ENCODE measurements at regions not wholly inside any gene's neighbourhood (a gene's known extent, or its start where the extent isn't known, plus 50 kb on each side); places are given as distances from the start of the nearest gene placed in this dataset.

DNA sequence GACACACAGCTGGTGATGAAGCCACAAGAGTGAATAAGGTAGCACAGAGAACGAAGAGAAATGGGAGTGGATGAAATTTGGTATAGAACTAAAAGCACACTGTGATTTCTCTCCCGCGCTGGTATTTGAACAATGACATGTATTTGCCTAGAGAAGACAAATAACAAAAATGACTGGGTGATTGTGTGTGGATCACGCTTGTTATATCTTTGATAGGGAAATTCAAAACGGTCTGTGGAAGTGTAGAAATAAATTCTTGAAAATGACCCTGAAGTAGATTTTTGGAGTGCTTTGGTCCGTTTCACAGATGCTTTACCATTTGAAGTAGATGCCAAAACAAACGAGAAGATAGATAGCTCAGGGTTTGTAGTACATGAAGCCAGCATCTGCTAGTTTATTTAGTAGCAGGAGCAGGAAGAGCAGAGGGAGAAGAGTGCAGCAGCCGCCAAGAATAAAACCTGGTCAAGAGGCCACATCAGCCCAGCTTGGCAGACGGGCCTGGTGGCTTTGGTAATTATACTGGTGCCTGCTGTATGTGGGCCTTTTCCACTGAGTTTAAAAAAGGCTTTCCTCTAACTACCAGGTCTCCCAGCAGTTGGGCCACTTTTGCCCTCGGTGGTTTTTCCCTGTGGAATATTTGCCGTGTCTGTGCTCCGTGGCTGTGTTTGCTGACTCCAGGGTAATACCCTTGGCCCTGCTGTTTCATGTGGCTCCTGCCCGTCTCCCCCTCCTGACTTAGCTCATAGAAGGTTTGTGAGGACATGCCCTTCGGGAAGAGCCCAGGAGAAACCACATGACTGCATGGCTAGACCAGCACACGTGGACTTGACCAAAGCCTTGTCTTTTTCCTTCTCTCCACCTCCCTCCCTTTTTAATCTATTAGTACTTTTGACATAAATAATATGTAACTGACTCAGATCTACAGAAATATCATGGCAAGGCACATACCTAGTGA, 294.0 kb downstream of the SOX4 start:
- Mint-ChIP-seq H3K9me3 (peaks cover 2% of the 10 kb centered on the region), H3K36me3 (ENCODE audit: low read depth) (no peaks in the 10 kb centered on the region), H3K4me3 (no peak overlapping the region), H3K27ac (no peak overlapping the region), H3K4me1 (ENCODE audit: low read depth) (peaks cover 9% of the 10 kb centered on the region), H3K27me3 (no peaks in the 10 kb centered on the region)
- no peak for DNase-seq

DNA sequence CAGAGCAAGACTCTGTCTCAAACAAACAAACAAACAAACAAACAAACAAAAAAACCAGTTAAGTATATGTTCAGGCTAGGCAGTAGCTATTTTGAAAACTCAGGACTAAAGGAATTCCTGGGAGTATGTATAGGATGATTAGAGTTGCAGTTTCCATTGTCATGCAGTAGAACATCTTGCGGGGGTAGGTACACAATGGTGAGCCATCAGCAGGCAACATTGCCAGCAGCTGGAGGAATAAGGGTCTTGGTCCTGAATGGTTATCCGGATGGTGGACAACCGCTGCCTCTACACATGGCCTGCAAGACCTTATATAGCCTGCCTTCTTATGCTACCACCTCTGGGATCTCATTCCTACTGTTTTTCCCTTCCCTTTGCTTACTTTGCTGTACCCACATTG, 297.5 kb downstream of the SOX4 start:
- peaks cover 2% of the 10 kb centered on the region for H3K9me3 Mint-ChIP-seq
- H3K4me3 Mint-ChIP-seq = no peak overlapping the region
- H3K36me3 Mint-ChIP-seq (ENCODE audit: low read depth) = no peaks in the 10 kb centered on the region
- no peaks in the 10 kb centered on the region for H3K27me3 Mint-ChIP-seq
- no peak for DNase-seq
- no peak overlapping the region for H3K27ac Mint-ChIP-seq
- no peaks in the 10 kb centered on the region for H3K4me1 Mint-ChIP-seq (ENCODE audit: low read depth)

DNA sequence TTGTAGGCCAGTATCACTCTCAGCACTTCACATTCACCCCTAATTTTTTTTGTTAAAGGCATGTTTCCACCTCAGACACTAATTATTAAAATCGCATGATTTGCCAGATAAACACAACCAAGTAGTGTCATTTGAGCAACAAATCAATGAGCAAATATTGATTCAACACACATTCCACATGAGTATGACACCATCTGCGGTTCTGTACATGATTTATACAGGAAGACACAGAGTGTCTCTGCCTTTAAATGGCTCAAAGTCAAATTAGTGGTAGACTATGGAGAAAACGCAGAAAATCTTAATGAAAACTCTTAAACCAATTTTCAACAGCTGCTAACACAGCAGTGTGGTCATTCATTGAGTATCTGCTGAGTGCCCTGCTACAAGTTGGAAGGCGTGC, 300.2 kb downstream of the SOX4 start:
- H3K36me3 Mint-ChIP-seq (ENCODE audit: low read depth) = no peaks in the 10 kb centered on the region

GRCh38 chr6:21895555-21895954, 302.0 kb downstream of the SOX4 start:
- Mint-ChIP-seq H3K4me3 (no peak overlapping the region), H3K9me3 (peaks cover 3% of the 10 kb centered on the region), H3K27me3 (no peaks in the 10 kb centered on the region), H3K36me3 (ENCODE audit: low read depth) (no peaks in the 10 kb centered on the region), H3K27ac (no peak overlapping the region), H3K4me1 (ENCODE audit: low read depth) (no peaks in the 10 kb centered on the region)
- DNase-seq = no peak

More for the DNA sequence above, 300.2 kb downstream of the SOX4 start:
- no peak overlapping the region for H3K27ac Mint-ChIP-seq
- peaks cover 2% of the 10 kb centered on the region for H3K9me3 Mint-ChIP-seq
- H3K4me1 Mint-ChIP-seq (ENCODE audit: low read depth) = no peaks in the 10 kb centered on the region
- H3K27me3 Mint-ChIP-seq = no peaks in the 10 kb centered on the region
- no peak for DNase-seq
- no peak overlapping the region for H3K4me3 Mint-ChIP-seq

DNA sequence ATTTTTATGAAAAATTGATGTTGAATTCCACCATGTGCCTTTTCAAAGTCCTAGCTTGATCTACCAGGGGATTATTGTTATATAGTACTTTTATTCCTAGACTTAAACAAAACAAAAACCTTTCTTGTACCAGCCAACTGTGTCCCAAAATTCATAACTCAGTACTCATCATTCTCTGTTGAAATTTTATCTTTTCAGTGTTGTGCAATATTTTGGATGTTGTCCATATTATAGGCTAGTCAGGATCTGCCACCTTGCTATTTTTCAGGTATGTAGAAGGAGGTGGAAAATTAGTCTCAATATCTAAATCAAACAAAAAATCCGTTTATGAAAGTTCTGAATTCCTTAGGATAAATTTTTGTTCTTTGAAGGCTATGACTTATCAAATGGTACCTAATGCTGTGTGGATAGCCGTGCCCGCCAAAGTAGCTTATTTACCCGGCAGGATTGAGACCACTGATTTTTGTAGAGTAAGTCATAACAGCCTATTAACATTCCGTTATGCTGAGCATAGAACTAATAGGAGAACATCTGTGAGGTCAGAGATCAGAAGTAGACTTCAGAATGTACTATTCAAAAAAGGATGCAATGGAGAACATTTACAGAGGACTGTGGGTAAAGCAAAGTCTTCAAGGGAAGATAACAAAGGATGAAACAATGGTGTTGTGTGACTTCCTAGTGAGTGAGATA, 304.7 kb downstream of the SOX4 start:
- H3K4me3 Mint-ChIP-seq = no peak overlapping the region
- no peaks in the 10 kb centered on the region for H3K27me3 Mint-ChIP-seq
- no peak for DNase-seq
- no peaks in the 10 kb centered on the region for H3K4me1 Mint-ChIP-seq (ENCODE audit: low read depth)
- peaks cover 3% of the 10 kb centered on the region for H3K9me3 Mint-ChIP-seq
- H3K27ac Mint-ChIP-seq = no peak overlapping the region
- no peaks in the 10 kb centered on the region for H3K36me3 Mint-ChIP-seq (ENCODE audit: low read depth)

DNA sequence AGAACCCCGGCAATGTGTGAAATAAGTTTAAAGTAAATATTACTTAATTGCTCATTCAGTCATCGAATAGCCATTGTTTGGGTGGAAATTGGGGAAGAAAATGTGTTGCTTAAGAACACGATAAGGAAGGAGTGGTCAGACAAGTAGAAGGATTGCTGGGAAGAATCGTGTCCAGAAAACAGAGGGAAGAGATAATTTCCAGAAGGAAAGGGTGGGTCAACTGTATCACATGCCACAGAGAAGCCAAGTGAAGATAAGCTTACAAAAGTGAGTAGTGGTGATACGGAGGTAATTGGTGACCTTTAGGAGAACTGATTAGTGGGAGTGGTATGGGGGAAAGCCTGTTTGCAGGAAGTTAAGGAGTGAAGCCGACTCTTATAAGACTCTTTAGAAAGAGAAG, 306.2 kb downstream of the SOX4 start:
- Mint-ChIP-seq H3K4me1 (ENCODE audit: low read depth) (no peaks in the 10 kb centered on the region), H3K27ac (no peak overlapping the region), H3K36me3 (ENCODE audit: low read depth) (no peaks in the 10 kb centered on the region), H3K27me3 (no peaks in the 10 kb centered on the region), H3K9me3 (peaks cover 3% of the 10 kb centered on the region), H3K4me3 (no peak overlapping the region)
- no peak for DNase-seq

DNA sequence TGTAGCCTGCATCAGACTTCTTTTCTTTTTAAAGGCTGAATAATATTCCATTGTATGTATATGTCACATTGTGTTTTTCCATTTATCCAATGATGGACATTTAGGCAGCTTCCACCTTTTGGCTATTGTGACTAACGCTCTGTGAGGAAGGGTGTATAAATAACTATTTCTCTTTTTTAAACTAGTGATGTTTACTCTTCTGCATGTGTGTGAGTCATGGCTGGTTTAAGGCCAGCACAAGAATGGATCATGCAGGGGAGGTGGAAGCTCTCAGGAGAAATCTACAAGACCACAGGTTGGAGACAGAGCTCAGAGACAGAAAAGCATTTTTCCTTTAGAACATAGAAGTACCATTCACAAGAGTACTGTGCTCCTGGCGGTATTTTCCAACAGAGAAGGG, 307.2 kb downstream of the SOX4 start:
- no peak for DNase-seq
- Mint-ChIP-seq H3K27ac (no peak overlapping the region), H3K4me3 (no peak overlapping the region), H3K4me1 (ENCODE audit: low read depth) (no peaks in the 10 kb centered on the region), H3K27me3 (no peaks in the 10 kb centered on the region), H3K9me3 (peaks cover 3% of the 10 kb centered on the region), H3K36me3 (ENCODE audit: low read depth) (no peaks in the 10 kb centered on the region)

DNA sequence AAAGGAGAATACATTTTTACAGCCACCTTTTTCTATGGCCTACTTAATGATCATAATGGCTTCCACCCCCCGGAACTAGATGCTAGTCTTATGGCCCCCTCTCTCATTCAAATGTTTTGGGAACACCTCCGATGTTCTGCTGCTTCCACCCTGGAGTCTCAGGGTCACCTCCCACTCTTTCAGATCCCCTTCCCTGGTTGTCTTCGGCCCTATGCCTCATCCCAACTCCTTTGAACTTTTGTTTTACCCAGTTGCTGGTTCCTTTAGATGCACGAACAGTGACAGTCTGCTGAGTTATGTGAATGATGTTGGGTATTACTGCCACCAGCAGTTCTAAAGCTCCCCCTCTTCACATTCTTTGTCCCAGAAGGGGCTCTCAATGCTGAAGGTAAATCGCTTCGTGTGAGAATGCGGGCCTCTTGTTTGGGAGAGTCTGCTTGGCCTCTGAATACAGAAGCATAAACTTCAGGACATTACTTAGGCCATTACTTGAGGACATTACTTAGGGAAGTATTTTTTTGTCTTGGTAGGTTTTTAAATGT, 309.1 kb downstream of the SOX4 start:
- Mint-ChIP-seq H3K27ac (no peak overlapping the region), H3K27me3 (no peaks in the 10 kb centered on the region), H3K4me3 (no peak overlapping the region), H3K9me3 (peaks cover 3% of the 10 kb centered on the region), H3K36me3 (ENCODE audit: low read depth) (no peaks in the 10 kb centered on the region), H3K4me1 (ENCODE audit: low read depth) (no peaks in the 10 kb centered on the region)
- DNase-seq = no peak

- H3K27ac Mint-ChIP-seq = no peak overlapping the region
- no peaks in the 10 kb centered on the region for H3K36me3 Mint-ChIP-seq (ENCODE audit: low read depth)
- H3K4me1 Mint-ChIP-seq (ENCODE audit: low read depth) = no peaks in the 10 kb centered on the region
- no peak for DNase-seq
- no peaks in the 10 kb centered on the region for H3K27me3 Mint-ChIP-seq
- peaks cover under 1% of the 10 kb centered on the region for H3K9me3 Mint-ChIP-seq
- H3K4me3 Mint-ChIP-seq = no peak overlapping the region
Measured at GRCh38 chr6:21905531-21905930, 312.0 kb downstream of the SOX4 start.

- Mint-ChIP-seq H3K4me3 (no peak overlapping the region), H3K9me3 (no peaks in the 10 kb centered on the region), H3K36me3 (ENCODE audit: low read depth) (no peaks in the 10 kb centered on the region), H3K27me3 (no peaks in the 10 kb centered on the region), H3K27ac (no peak overlapping the region), H3K4me1 (ENCODE audit: low read depth) (no peaks in the 10 kb centered on the region)
- no peak for DNase-seq
Measured at GRCh38 chr6:21906826-21907225, 313.3 kb downstream of the SOX4 start.

DNA sequence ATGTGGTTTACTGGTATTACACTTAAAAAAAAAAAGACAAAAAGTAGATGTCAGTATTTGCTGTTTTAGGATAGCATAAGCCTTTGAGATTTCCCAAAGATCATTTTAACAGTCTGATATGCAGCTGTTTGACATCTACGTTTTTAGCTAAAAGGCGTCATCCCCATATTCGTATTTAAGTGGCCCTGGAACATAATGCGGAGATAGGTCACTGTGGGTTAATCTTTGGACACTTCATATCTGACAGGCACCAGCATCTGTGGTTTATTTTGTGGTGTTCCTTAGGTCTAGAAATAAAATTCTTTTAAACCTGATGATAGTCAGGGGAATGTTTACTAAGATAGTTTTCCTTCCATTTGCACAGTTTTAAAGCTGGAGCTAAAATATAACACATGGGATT, 313.7 kb downstream of the SOX4 start:
- no peak for DNase-seq
- no peak overlapping the region for H3K4me3 Mint-ChIP-seq
- no peaks in the 10 kb centered on the region for H3K36me3 Mint-ChIP-seq (ENCODE audit: low read depth)
- H3K27me3 Mint-ChIP-seq = no peaks in the 10 kb centered on the region
- H3K4me1 Mint-ChIP-seq (ENCODE audit: low read depth) = no peaks in the 10 kb centered on the region
- no peak overlapping the region for H3K27ac Mint-ChIP-seq
- H3K9me3 Mint-ChIP-seq = no peaks in the 10 kb centered on the region

DNA sequence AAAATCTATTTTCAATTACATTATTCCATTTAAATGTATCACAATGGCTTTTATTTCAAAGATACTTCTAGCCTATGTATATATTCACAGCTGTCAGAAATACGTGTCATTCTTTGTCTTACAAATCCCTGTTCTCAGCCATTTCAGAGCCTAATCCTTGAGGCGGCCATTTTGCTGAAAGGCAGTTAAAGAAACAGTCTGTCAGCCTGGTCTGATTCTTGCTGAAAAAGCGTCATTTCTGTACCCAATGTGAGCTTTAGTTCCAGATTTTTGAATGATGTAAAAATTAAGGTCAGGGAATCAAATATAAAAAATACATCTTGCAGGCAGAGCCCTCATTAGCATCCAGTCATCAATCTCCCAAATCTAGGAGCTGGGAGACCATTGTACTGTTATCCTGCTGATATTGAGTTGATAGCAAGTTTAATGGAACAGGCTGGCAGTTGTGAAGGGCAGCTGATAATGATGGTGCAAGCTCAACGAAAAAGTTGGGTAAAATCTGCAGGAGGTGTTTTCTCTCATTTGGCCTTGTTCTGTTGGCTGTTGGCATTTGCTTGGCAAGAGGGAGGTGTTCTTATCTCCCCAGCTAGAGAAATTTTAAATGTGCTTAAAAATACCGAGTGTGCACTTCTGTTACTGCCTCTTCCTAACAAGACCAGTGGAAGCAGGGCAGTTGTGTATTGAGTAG, 314.8 kb downstream of the SOX4 start:
- no peak for DNase-seq
- Mint-ChIP-seq H3K4me1 (ENCODE audit: low read depth) (peaks cover 1% of the 10 kb centered on the region), H3K27ac (no peak overlapping the region), H3K36me3 (ENCODE audit: low read depth) (no peaks in the 10 kb centered on the region), H3K9me3 (no peaks in the 10 kb centered on the region), H3K27me3 (no peaks in the 10 kb centered on the region), H3K4me3 (no peak overlapping the region)

GRCh38 chr6:21909321-21909720, 315.8 kb downstream of the SOX4 start:
- no peak for DNase-seq
- Mint-ChIP-seq H3K27me3 (no peaks in the 10 kb centered on the region), H3K4me3 (no peak overlapping the region), H3K27ac (no peak overlapping the region), H3K9me3 (no peaks in the 10 kb centered on the region), H3K4me1 (ENCODE audit: low read depth) (peaks cover 9% of the 10 kb centered on the region), H3K36me3 (ENCODE audit: low read depth) (no peaks in the 10 kb centered on the region)

- Mint-ChIP-seq H3K9me3 (no peaks in the 10 kb centered on the region), H3K4me1 (ENCODE audit: low read depth) (peaks cover 23% of the 10 kb centered on the region), H3K4me3 (no peak overlapping the region), H3K27ac (no peak overlapping the region), H3K36me3 (ENCODE audit: low read depth) (no peaks in the 10 kb centered on the region), H3K27me3 (no peaks in the 10 kb centered on the region)
- DNase-seq = no peak
Measured at GRCh38 chr6:21911208-21911607, 317.7 kb downstream of the SOX4 start.
